GM19372 (cell line): ENCODE measurements at regions not wholly inside any gene's neighbourhood (a gene's known extent, or its start where the extent isn't known, plus 50 kb on each side); places are given as distances from the start of the nearest gene placed in this dataset.

Source experiments
- ATAC-seq: cut with Tn5 transposase; IDR thresholded peaks from one replicate; pipeline ENCODE4 v1.9.1; 2021; ENCODE audit warnings: mild to moderate bottlenecking, low read depth, moderate library complexity; ENCODE audit not compliant: unreplicated experiment

GRCh38 chr11:27195837-27196202, 155.2 kb downstream of the BBOX1 start:
- ATAC-seq, result no peak

- no peak for ATAC-seq
Measured at GRCh38 chr11:27194976-27195375, 154.4 kb downstream of the BBOX1 start.

GRCh38 chr11:27193434-27194225, 153.0 kb downstream of the BBOX1 start:
- ATAC-seq, result no peak

GRCh38 chr11:27192184-27192583, 151.6 kb downstream of the BBOX1 start:
- no peak for ATAC-seq

- ATAC-seq, result no peak
Measured at GRCh38 chr11:27191639-27192038, 151.0 kb downstream of the BBOX1 start.

GRCh38 chr11:27188696-27189095, 148.1 kb downstream of the BBOX1 start:
- ATAC-seq, result no peak

- no peak for ATAC-seq
Measured at GRCh38 chr11:27187848-27188621, 147.4 kb downstream of the BBOX1 start.

GRCh38 chr11:27187075-27187847, 146.6 kb downstream of the BBOX1 start:
- no peak for ATAC-seq

- ATAC-seq, result no peak
Measured at GRCh38 chr11:27186580-27186979, 146.0 kb downstream of the BBOX1 start.

- no peak for ATAC-seq
Measured at GRCh38 chr11:27184458-27185312, 144.1 kb downstream of the BBOX1 start.

- ATAC-seq, result peak; percentile 50
Measured at GRCh38 chr11:27183672-27184457, 143.2 kb downstream of the BBOX1 start.

GRCh38 chr11:27179334-27179733, 138.7 kb downstream of the BBOX1 start:
- no peak for ATAC-seq

- no peak for ATAC-seq
Measured at GRCh38 chr11:27178859-27179258, 138.2 kb downstream of the BBOX1 start.
